Brain microvascular endothelial cell (primary cell): ENCODE measurements at regions not wholly inside any gene's neighbourhood (a gene's known extent, or its start where the extent isn't known, plus 50 kb on each side); places are given as distances from the start of the nearest gene placed in this dataset.

ENCODE experiments used
- DNase-seq: peaks from one replicate; pipeline ENCODE4 v3.0.0-alpha.2; 2020
- H3K27ac ChIP-seq: fragments of 250-450 bp; sonication (Bioruptor Pico); 2 replicates; pipeline ENCODE4 v1.5.1; 2020; ENCODE audit warnings: mild to moderate bottlenecking, moderate library complexity
- H3K27me3 ChIP-seq: fragments of 250-450 bp; sonication (Bioruptor Pico); replicated peaks from 2 replicates; pipeline ENCODE4 v1.5.1; 2020; ENCODE audit warnings: mild to moderate bottlenecking
- H3K36me3 ChIP-seq: fragments of 250-450 bp; sonication (Bioruptor Pico); replicated peaks from 2 replicates; pipeline ENCODE4 v1.5.1; 2020; ENCODE audit warnings: mild to moderate bottlenecking
- H3K4me3 ChIP-seq: 2 replicates; pipeline ENCODE4 v1.5.1; 2011; ENCODE audit warnings: low read depth, mild to moderate bottlenecking, control low read depth, low read length, moderate library complexity
- in situ Hi-C: cut with HindIII; loops from 2 replicates; pipeline ENCODE4 v1.10.0; 2017; ENCODE audit warnings: low sequenced_read_pairs, low pct_ligation_motif_present
- TF ChIP-seq, protein P1 (sequence below): IDR thresholded peaks from 2 replicates; pipeline ENCODE4 v1.5.1; 2011; ENCODE audit warnings: low read depth, mild to moderate bottlenecking, moderate library complexity, low read length, control low read depth, inconsistent platforms; ENCODE audit errors: missing control alignments

DNA sequence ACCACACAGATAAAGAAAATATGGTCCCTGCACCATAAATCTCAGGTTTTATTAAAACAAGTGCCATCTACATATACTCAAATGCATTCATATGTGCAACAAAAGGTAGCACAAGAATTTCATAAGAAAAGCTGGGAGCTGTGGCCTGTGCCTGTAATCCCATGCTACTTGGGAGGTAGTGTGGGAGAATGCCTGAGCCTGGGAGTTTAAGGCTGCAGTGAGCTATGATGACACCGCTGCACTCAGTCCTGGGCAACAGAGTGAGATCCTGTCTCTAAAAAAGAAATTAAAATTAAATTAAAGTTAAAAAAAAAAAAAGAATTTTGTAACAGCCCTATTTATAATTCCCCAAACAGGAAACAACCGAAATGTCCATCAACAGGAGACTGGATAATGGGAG lies 81.3 kb upstream of the JADE1 start:
- DNase-seq = no peak
- H3K27me3 ChIP-seq = no peaks in the 10 kb centered on the region
- H3K27ac ChIP-seq = no peak overlapping the region
- in situ Hi-C loops = no loop called here
- TF ChIP-seq, protein P1, sequence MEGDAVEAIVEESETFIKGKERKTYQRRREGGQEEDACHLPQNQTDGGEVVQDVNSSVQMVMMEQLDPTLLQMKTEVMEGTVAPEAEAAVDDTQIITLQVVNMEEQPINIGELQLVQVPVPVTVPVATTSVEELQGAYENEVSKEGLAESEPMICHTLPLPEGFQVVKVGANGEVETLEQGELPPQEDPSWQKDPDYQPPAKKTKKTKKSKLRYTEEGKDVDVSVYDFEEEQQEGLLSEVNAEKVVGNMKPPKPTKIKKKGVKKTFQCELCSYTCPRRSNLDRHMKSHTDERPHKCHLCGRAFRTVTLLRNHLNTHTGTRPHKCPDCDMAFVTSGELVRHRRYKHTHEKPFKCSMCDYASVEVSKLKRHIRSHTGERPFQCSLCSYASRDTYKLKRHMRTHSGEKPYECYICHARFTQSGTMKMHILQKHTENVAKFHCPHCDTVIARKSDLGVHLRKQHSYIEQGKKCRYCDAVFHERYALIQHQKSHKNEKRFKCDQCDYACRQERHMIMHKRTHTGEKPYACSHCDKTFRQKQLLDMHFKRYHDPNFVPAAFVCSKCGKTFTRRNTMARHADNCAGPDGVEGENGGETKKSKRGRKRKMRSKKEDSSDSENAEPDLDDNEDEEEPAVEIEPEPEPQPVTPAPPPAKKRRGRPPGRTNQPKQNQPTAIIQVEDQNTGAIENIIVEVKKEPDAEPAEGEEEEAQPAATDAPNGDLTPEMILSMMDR = no peak
- no peak overlapping the region for H3K4me3 ChIP-seq
- H3K36me3 ChIP-seq = no peaks in the 10 kb centered on the region

DNA sequence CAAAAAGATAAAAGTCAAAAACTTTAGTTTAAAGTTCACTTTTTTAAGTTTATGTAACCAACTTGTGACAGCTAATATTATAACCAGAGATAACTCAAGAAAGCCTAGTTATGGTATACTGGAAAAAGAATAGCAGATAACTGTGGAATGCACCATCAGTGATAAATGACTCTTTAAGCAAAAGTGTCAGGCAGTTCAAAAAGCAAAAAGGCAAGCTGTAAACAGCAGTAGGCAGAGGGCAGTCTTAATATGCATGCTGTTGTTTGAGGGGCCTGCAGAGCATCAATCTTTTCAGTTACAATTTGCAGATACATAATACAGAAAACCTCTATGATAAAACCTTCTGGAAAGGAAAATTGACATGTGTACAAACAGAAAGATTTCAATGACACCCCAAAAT lies 81.8 kb upstream of the JADE1 start:
- Histone ChIP-seq H3K4me3 (no peak overlapping the region), H3K27me3 (no peaks in the 10 kb centered on the region), H3K36me3 (no peaks in the 10 kb centered on the region), H3K27ac (no peak overlapping the region)
- DNase-seq = no peak
- TF ChIP-seq, protein P1 = no peak
- in situ Hi-C loops = no loop called here

DNA sequence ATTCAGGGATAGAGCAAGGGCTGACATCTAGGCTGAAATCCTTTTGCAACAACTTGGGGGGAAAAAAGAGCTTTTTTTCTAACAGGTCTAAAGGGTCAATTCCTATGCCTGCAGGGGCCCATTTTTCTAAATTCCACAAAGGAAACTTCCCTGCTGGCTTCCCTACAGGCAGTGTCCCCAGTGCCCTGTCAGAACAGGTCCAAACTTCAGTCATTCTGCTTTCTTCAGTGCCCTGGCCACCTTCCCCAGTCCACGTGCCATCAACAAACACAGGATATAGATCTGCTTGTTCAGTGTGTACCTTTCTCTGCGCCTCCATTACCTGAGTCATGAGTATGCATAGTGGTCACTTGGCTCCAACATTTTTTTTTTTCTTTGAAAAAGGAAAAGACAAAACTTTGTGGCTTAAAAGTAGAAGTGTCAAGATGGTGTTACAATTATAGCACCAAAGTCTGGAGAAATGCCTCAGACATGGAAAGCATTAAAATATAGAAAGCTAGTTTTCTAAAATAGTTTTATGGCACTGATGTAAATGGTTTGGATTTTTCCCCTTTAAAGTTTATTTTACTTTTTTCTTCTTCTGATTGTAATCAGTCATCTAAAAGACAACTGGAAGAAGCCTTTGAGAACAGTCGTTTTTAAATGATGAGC lies 84.0 kb upstream of the JADE1 start:
- TF ChIP-seq, protein P1 = no peak
- no peak overlapping the region for H3K27ac ChIP-seq
- in situ Hi-C loops = no loop called here
- no peak overlapping the region for H3K4me3 ChIP-seq
- DNase-seq = no peak
- no peaks in the 10 kb centered on the region for H3K36me3 ChIP-seq
- no peaks in the 10 kb centered on the region for H3K27me3 ChIP-seq

DNA sequence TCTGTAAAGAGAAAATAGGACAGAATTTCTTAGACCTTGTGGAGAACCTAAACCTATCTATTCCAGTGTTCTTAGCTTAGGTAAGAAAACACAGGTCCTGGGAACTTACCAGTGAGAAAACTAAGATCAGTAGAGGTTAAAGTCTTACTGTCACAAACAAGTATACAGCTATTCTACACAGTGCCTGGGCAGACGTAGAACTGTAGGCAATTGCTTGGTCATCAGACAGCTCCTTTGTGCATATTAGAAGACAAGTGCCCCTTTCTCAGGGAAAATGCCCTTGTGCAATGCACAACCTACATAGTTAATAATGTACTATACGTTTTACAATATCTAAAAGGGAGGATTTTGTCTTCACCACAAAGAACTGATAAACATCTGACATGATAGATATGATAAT lies 86.6 kb upstream of the JADE1 start:
- H3K27ac ChIP-seq = no peak overlapping the region
- DNase-seq = no peak
- H3K36me3 ChIP-seq = no peaks in the 10 kb centered on the region
- in situ Hi-C loops = no loop called here
- no peaks in the 10 kb centered on the region for H3K27me3 ChIP-seq
- H3K4me3 ChIP-seq = no peak overlapping the region
- TF ChIP-seq, protein P1 = no peak

DNA sequence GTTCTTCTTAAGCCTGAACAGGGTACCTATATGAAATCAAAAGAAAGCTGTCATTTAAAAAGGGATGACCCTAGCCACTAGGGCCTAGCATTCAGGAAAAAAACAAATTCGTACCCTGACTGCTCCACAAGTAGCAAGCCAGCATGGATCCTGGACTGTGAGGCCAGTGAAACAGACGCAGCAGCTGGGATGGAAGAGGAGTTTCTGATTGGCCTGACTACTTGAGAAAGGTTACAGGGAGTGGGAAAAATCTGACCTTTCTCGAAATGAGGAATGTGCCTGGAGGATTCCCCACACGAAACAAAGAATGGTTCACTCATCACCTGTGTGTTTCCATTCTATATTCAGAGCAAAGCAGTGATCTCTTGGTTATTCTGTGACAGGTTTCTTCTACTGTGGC lies 87.6 kb upstream of the JADE1 start:
- Histone ChIP-seq H3K36me3 (no peaks in the 10 kb centered on the region), H3K4me3 (no peak overlapping the region), H3K27ac (no peak overlapping the region), H3K27me3 (no peaks in the 10 kb centered on the region)
- in situ Hi-C loops = no loop called here
- DNase-seq = no peak
- TF ChIP-seq, protein P1 = no peak

DNA sequence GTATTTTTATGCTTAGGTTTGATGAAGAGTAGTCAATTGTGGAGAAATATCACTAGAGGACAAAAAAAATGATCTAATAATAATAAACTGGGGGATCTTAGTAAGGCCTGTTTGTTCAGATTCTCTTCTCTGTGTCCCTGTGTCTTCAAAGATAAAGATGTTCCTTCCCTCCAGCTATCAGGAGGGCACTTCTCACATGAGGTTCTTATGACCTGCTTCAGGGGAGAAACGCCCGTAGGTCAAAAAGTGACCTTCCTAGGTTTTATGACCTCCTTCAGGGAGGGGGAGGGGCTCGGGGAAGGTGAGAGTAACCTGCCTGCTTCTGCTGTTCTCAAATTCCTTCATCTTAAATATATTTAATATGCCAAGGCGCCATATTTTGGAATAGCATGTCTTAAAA lies 89.2 kb upstream of the JADE1 start:
- Histone ChIP-seq H3K4me3 (no peak overlapping the region), H3K36me3 (no peaks in the 10 kb centered on the region), H3K27ac (no peak overlapping the region), H3K27me3 (no peaks in the 10 kb centered on the region)
- DNase-seq = no peak
- TF ChIP-seq, protein P1 = no peak
- in situ Hi-C loops = no loop called here
